ENCODE measurements at regions not wholly inside any gene's neighbourhood (a gene's known extent, or its start where the extent isn't known, plus 50 kb on each side); places are given as distances from the start of the nearest gene placed in this dataset.

GRCh38 chr6:20024978-20025377 is 187.3 kb downstream of the MBOAT1 start:
- Histone ChIP-seq H3K18ac (ENCODE audit: extremely low read depth, low read length) (no peak overlapping the region), H2BK20ac (ENCODE audit: low read length) (no peak overlapping the region), H2BK12ac (ENCODE audit: low read depth, low read length) (no peak overlapping the region), H4K20me1 (replicated peaks in 1 of 2; ENCODE audit: control insufficient read depth in 1 of 2, insufficient read depth in 2 of 2, low read length in 2 of 2) (no peaks in the 10 kb centered on the region), H3K36me3 (ENCODE audit: control insufficient read depth in 2 of 4, insufficient read depth in 4 of 4, low read length in 3 of 4) (no peaks in the 10 kb centered on the region), H3K27ac (ENCODE audit: low read depth, low read length) (no peak overlapping the region), H4K91ac (replicated peaks; ENCODE audit: insufficient read length, low read length) (no peak overlapping the region), H3K9me3 (ENCODE audit: insufficient read depth in 2 of 2, low read depth in 1 of 2, low read length in 1 of 2) (no peaks in the 10 kb centered on the region), H3K9ac (replicated peaks in 1 of 4; ENCODE audit: extremely low read depth in 1 of 4, low read depth in 3 of 4, low read length in 3 of 4) (no peak overlapping the region), H3K4ac (replicated peaks; ENCODE audit: insufficient read length, low read depth, low read length) (no peak overlapping the region), H3K14ac (ENCODE audit: insufficient read length) (no peak overlapping the region), H3K27me3 (replicated peaks in 1 of 4; ENCODE audit: control insufficient read depth in 3 of 4, extremely low read depth in 1 of 4, insufficient read depth in 3 of 4, low read length in 3 of 4) (no peaks in the 10 kb centered on the region), H3K23me2 (ENCODE audit: low read depth, low read length) (no peaks in the 10 kb centered on the region; the same call in 1 of the 2 replicates), H3K23ac (ENCODE audit: insufficient read length) (no peak overlapping the region), H3K4me3 (ENCODE audit: extremely low read depth in 1 of 4, insufficient read depth in 2 of 4, low read depth in 3 of 4, low read length in 4 of 4) (no peak overlapping the region), H3K4me1 (replicated peaks in 1 of 4; ENCODE audit: control insufficient read depth in 3 of 4, insufficient read depth in 4 of 4, low read length in 3 of 4) (peaks cover 0 to 4% (median 0%) of the 10 kb centered on the region in 4 experiments; a peak in 2 of 7 replicates), H2BK5ac (ENCODE audit: low read depth, low read length) (no peak overlapping the region), H3K56ac (replicated peaks; ENCODE audit: insufficient read length, low read depth, low read length) (no peak overlapping the region), H2AFZ (ENCODE audit: low read length) (no peak overlapping the region), H3K4me2 (ENCODE audit: insufficient read depth in 1 of 2, low read depth in 2 of 2, low read length in 2 of 2) (no peak overlapping the region), H3K79me2 (ENCODE audit: control insufficient read depth in 1 of 2, insufficient read depth in 2 of 2, low read length in 2 of 2) (no peaks in the 10 kb centered on the region), H2BK120ac (replicated peaks; ENCODE audit: low read depth, low read length) (no peak overlapping the region), H3K79me1 (ENCODE audit: low read depth, low read length) (no peaks in the 10 kb centered on the region), H4K8ac (ENCODE audit: extremely low read depth, insufficient read depth, low read length) (no peak overlapping the region), H2AK5ac (ENCODE audit: low read depth, low read length) (no peak overlapping the region), H2BK15ac (ENCODE audit: low read length) (no peak overlapping the region), H4K5ac (ENCODE audit: insufficient read length, low read depth, low read length) (no peak overlapping the region)
- 93% methylated on average over 6 of the region's 6 CpGs; no CpG with 5 or more reads in 1 of the 2 experiments for WGBS, 2 experiments (ENCODE audit: extremely low coverage in 1 of 2, insufficient coverage in 1 of 2, insufficient read length in 1 of 2, insufficient replicate concordance in 2 of 2, low coverage in 1 of 2, low lambda C conversion rate in 2 of 2, missing lambda C conversion rate in 1 of 2)
- ChIA-PET CTCF (ENCODE audit: partially characterized antibody) (no interaction called here), POLR2A (ENCODE audit: partially characterized antibody) (no interaction called here)
- DNase-seq (ENCODE audit: low read depth in 1 of 2, low spot score in 2 of 2) (no peak), FAIRE-seq (no peak)
- TF ChIP-seq MAFK (IDR thresholded peaks at IDR 0.05; ENCODE audit: low read depth, low read length), result no peak
- no peak for TF ChIP-seq CHD1 (IDR thresholded peaks at IDR 0.05; ENCODE audit: low read depth, low read length)
- no peak for TF ChIP-seq BRCA1 (IDR thresholded peaks at IDR 0.05; ENCODE audit: low read depth, low read length)

All from H1 (cell line).